Mammary epithelial cell (primary cell): ENCODE measurements at regions not wholly inside any gene's neighbourhood (a gene's known extent, or its start where the extent isn't known, plus 50 kb on each side); places are given as distances from the start of the nearest gene placed in this dataset.

Source experiments
- EZH2 ChIP-seq: IDR thresholded peaks from 2 replicates; pipeline ENCODE4 v1.6.1; 2012; ENCODE audit warnings: low read length, inconsistent platforms, borderline replicate concordance
- TF ChIP-seq, protein P1 (sequence below), 2 donors: IDR thresholded peaks in 1 of 2; conservative IDR thresholded peaks in 1 of 2; 2 replicates each; pipeline ENCODE4 v1.5.1; 2011 to 2012; ENCODE audit warnings: inconsistent platforms in 2 of 2, low read length in 2 of 2, mild to moderate bottlenecking in 2 of 2, control low read depth in 1 of 2, low read depth in 1 of 2; ENCODE audit not compliant: insufficient read depth in 1 of 2; ENCODE audit errors: extremely low read depth in 1 of 2

DNA sequence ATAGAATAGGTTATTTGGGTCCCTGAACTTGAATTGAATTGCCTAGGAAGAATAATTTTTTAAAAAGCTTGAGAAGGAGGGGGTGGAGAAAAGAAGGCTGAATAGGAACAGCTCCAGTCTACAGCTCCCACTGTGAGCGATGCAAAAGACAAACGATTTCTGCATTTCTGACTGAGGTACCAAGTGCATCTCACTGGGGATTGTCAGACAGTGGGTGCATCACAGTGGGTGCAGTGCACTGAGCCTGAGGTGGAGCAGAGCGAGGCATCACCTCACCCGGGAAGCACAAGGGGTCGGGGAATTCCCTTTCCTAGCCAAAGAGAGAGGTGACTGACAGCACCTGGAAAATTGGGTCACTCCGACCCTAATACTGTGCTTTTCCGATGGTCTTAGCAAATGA is 782.2 kb upstream of the RGMB start:
- TF ChIP-seq, protein P1, sequence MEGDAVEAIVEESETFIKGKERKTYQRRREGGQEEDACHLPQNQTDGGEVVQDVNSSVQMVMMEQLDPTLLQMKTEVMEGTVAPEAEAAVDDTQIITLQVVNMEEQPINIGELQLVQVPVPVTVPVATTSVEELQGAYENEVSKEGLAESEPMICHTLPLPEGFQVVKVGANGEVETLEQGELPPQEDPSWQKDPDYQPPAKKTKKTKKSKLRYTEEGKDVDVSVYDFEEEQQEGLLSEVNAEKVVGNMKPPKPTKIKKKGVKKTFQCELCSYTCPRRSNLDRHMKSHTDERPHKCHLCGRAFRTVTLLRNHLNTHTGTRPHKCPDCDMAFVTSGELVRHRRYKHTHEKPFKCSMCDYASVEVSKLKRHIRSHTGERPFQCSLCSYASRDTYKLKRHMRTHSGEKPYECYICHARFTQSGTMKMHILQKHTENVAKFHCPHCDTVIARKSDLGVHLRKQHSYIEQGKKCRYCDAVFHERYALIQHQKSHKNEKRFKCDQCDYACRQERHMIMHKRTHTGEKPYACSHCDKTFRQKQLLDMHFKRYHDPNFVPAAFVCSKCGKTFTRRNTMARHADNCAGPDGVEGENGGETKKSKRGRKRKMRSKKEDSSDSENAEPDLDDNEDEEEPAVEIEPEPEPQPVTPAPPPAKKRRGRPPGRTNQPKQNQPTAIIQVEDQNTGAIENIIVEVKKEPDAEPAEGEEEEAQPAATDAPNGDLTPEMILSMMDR (conservative IDR thresholded peaks at IDR 0.05 in 1 of 2, IDR thresholded peaks at IDR 0.05 in 1 of 2; ENCODE audit: extremely low read depth in 1 of 2, insufficient read depth in 1 of 2, low read depth in 1 of 2, low read length in 2 of 2): no peak
- TF ChIP-seq EZH2: no peak
